K562 (cell line): ENCODE measurements at regions not wholly inside any gene's neighbourhood (a gene's known extent, or its start where the extent isn't known, plus 50 kb on each side); places are given as distances from the start of the nearest gene placed in this dataset.

Experiments used
- CBX1 ChIP-seq: sonication (generic); IDR thresholded peaks from 2 replicates; pipeline ENCODE4 v1.6.1; 2016; ENCODE audit warnings: antibody characterized with exemption, low read depth, mild to moderate bottlenecking
- CEBPB ChIP-seq: fragments of 450-650 bp; IDR thresholded peaks from 2 replicates; pipeline ENCODE4 v1.6.1; 2016; ENCODE audit warnings: missing genetic modification characterization, missing compliant biosample characterization
- CHD2 ChIP-seq: IDR thresholded peaks from 2 replicates; pipeline ENCODE4 v1.6.1; 2011; ENCODE audit warnings: low read depth, low read length
- CTCF ChIP-seq, 3 experiments: IDR thresholded peaks in 2 of 3; conservative IDR thresholded peaks in 1 of 3; 2 replicates each; pipeline ENCODE4 v1.5.1; 2011 to 2012; ENCODE audit warnings: low read length in 3 of 3, mild to moderate bottlenecking in 3 of 3, control low read depth in 2 of 3, improper control_type of control experiment in 1 of 3, inconsistent platforms in 1 of 3, low read depth in 1 of 3, mixed read lengths in 1 of 3, moderate library complexity in 1 of 3; ENCODE audit not compliant: insufficient read depth in 2 of 3
- EZH2 ChIP-seq: IDR thresholded peaks from 2 replicates; pipeline ENCODE4 v1.6.1; 2012; ENCODE audit warnings: low read depth, mild to moderate bottlenecking, inconsistent platforms, low read length, borderline replicate concordance
- PCBP1 ChIP-seq: fragments of 200-400 bp; formaldehyde crosslinking; IDR thresholded peaks from 2 replicates; pipeline ENCODE4 v1.6.1; 2018; ENCODE audit warnings: mild to moderate bottlenecking, low read depth, low read length; ENCODE audit not compliant: poor library complexity, severe bottlenecking
- POLR2A ChIP-seq: fragments of 450-650 bp; conservative IDR thresholded peaks from 2 replicates; pipeline ENCODE4 v1.6.1; 2016
- RFX1 ChIP-seq: fragments of 450-650 bp; IDR thresholded peaks from 2 replicates; pipeline ENCODE4 v1.6.1; 2016; ENCODE audit warnings: mild to moderate bottlenecking, moderate library complexity
- SMAD4 ChIP-seq: fragments of 250-450 bp; sonication (Bioruptor Pico); conservative IDR thresholded peaks from 2 replicates; pipeline ENCODE4 v1.8.0; 2021; ENCODE audit warnings: inconsistent platforms, mild to moderate bottlenecking, moderate library complexity
- TAF1 ChIP-seq: IDR thresholded peaks from 2 replicates; pipeline ENCODE4 v1.6.1; 2011; ENCODE audit warnings: mild to moderate bottlenecking, low read length, moderate library complexity; ENCODE audit not compliant: insufficient read depth, control insufficient read depth, severe bottlenecking; ENCODE audit errors: extremely low read depth
- YY1 ChIP-seq, 3 experiments: IDR thresholded peaks; 2 replicates each; pipeline ENCODE4 v1.6.1; 2011; ENCODE audit warnings: low read length in 2 of 3, mild to moderate bottlenecking in 2 of 3, moderate library complexity in 2 of 3, borderline replicate concordance in 1 of 3, control low read depth in 1 of 3, low read depth in 1 of 3; ENCODE audit not compliant: insufficient read depth in 3 of 3, insufficient replicate concordance in 2 of 3, control insufficient read depth in 1 of 3, insufficient read length in 1 of 3; ENCODE audit errors: extremely low read depth in 1 of 3
- ZNF24 ChIP-seq: fragments of 450-650 bp; IDR thresholded peaks from 2 replicates; pipeline ENCODE4 v1.6.1; 2016
- ZNF408 ChIP-seq: fragments of 250-450 bp; sonication (Bioruptor Pico); IDR thresholded peaks from 2 replicates; pipeline ENCODE4 v1.4.0; 2020; ENCODE audit warnings: low read depth, mild to moderate bottlenecking, moderate library complexity
- TF ChIP-seq, protein P1 (sequence below): sonication (generic); formaldehyde crosslinking; IDR thresholded peaks from 2 replicates; pipeline ENCODE4 v1.8.0; 2022; ENCODE audit warnings: mild to moderate bottlenecking, missing genetic modification reagents, borderline replicate concordance

DNA sequence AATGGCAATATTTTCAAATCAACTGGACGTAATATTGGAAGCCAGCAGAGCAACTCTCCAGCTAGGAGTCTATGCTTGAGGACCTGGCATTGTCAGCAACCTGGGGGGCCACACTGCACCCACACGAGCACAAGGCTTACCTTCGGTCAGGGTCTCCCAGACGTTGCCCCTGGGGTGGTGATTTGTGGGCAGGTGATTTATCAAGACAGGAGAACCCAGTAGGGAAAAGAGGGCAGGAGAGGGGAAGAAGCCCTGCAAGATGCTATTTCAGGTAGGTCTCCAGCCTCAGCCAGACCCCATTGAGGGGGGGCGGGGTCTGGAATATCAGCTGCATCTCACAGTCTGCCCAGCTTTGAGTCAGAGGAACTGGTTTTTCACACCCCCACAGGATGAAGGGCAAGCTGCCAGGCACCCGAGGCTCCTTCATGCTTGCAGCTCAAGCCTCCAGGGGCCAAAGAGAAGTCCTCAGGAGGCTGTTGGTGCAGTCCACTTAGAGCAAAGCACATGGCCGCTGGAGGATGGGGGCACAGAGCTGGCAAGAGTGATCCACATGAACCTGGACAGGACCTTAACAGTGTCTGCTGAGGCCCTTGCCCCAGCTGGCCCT is 80.9 kb upstream of the UQCRFS1 start:
- TF ChIP-seq CHD2 (no peak), CTCF (IDR thresholded peaks at IDR 0.05 in 2 of 3, conservative IDR thresholded peaks at IDR 0.05 in 1 of 3; ENCODE audit: insufficient read depth in 2 of 3, low read depth in 1 of 3, low read length in 3 of 3) (no peak), TAF1 (no peak), RFX1 (no peak), YY1 (IDR thresholded peaks at IDR 0.05; ENCODE audit: borderline replicate concordance in 1 of 3, control insufficient read depth in 1 of 3, extremely low read depth in 1 of 3, insufficient read depth in 3 of 3, insufficient read length in 1 of 3, insufficient replicate concordance in 2 of 3, low read depth in 1 of 3, low read length in 2 of 3) (no peak), ZNF408 (no peak), ZNF24 (no peak), PCBP1 (no peak), SMAD4 (CRISPR knock-in tag) (no peak), POLR2A (no peak), CEBPB (no peak), EZH2 (no peak), CBX1 (no peak)
- TF ChIP-seq, protein P1, sequence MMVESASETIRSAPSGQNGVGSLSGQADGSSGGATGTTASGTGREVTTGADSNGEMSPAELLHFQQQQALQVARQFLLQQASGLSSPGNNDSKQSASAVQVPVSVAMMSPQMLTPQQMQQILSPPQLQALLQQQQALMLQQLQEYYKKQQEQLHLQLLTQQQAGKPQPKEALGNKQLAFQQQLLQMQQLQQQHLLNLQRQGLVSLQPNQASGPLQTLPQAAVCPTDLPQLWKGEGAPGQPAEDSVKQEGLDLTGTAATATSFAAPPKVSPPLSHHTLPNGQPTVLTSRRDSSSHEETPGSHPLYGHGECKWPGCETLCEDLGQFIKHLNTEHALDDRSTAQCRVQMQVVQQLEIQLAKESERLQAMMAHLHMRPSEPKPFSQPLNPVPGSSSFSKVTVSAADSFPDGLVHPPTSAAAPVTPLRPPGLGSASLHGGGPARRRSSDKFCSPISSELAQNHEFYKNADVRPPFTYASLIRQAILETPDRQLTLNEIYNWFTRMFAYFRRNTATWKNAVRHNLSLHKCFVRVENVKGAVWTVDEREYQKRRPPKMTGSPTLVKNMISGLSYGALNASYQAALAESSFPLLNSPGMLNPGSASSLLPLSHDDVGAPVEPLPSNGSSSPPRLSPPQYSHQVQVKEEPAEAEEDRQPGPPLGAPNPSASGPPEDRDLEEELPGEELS, result no peak
